GM12878 (cell line): ENCODE measurements at regions not wholly inside any gene's neighbourhood (a gene's known extent, or its start where the extent isn't known, plus 50 kb on each side); places are given as distances from the start of the nearest gene placed in this dataset.

ENCODE experiments used
- ATAC-seq: fragments of 200-7000 bp; cut with Tn5 transposase; 3 replicates; pipeline ENCODE4 v1.9.1; 2020; ENCODE audit warnings: mild to moderate bottlenecking, moderate library complexity
- BruUV-seq: library from RNA; stranded (reverse); fragments of 400-500 nt; replicated peaks from 2 replicates; lab custom pipeline; 2021; lab: Mats Ljungman, UMichigan
- CTCF ChIA-PET: fragments of 300-600 bp; sonication (Branson Sonifier 250); formaldehyde crosslinking; extraction: SDS; loops from one replicate; lab custom pipeline; 2021; ENCODE audit warnings: inconsistent platforms; lab: Yijun Ruan, JAX
- POLR2A ChIA-PET: fragments of 350-600 bp; formaldehyde crosslinking; extraction: SDS; loops from one replicate; lab custom pipeline; 2021; ENCODE audit warnings: inconsistent platforms; lab: Charles Lee
- RAD21 ChIA-PET: fragments of 300-600 bp; sonication (Branson Sonifier 250); formaldehyde crosslinking; loops from one replicate; lab custom pipeline; 2023; ENCODE audit warnings: antibody characterized with exemption; ENCODE audit not compliant: unreplicated experiment; lab: Charles Lee
- SMC1A ChIA-PET: fragments of 300-600 bp; sonication (Branson Sonifier 250); formaldehyde crosslinking; loops from one replicate; lab custom pipeline; 2023; ENCODE audit not compliant: unreplicated experiment, uncharacterized antibody; lab: Charles Lee
- DNase-seq: peaks from one replicate; pipeline ENCODE4 v3.0.0-alpha.2; 2011; ENCODE audit warnings: low read depth, low spot score
- FAIRE-seq: peaks from 3 replicates; lab custom pipeline; 2011; peaks lifted over from hg19 to GRCh38; lab: Jason Lieb, UNC
- H2AFZ ChIP-seq: 2 replicates; pipeline ENCODE4 v1.6.0; 2011; ENCODE audit warnings: low read depth, low read length, control low read depth; ENCODE audit not compliant: control insufficient read depth
- H3K27ac ChIP-seq: 2 replicates; pipeline ENCODE4 v1.5.1; 2011; ENCODE audit warnings: control low read depth; ENCODE audit not compliant: control insufficient read depth, insufficient read depth
- H3K27me3 ChIP-seq, 2 experiments: replicated peaks in 1 of 2; 2 replicates each; pipeline versions ENCODE4 v1.6.0 to v1.6.1; 2011; ENCODE audit warnings: low read length in 1 of 2; ENCODE audit not compliant: control insufficient read depth in 2 of 2, insufficient read depth in 2 of 2
- H3K36me3 ChIP-seq, 2 experiments: 2 replicates each; pipeline ENCODE4 v1.5.1; 2011; ENCODE audit warnings: low read length in 1 of 2; ENCODE audit not compliant: control insufficient read depth in 2 of 2, insufficient read depth in 2 of 2
- H3K4me1 ChIP-seq: 2 replicates; pipeline ENCODE4 v1.6.1; 2011; ENCODE audit warnings: mild to moderate bottlenecking, low read length, moderate library complexity, mixed read lengths; ENCODE audit not compliant: control insufficient read depth, insufficient read depth
- H3K4me2 ChIP-seq: 2 replicates; pipeline ENCODE4 v1.6.0; 2011; ENCODE audit warnings: control low read depth; ENCODE audit not compliant: control insufficient read depth, insufficient read depth
- H3K4me3 ChIP-seq: fragments of 200-600 bp; sonication (generic); 2 replicates; pipeline ENCODE4 v1.5.1; 2016
- H3K79me2 ChIP-seq: 2 replicates; pipeline ENCODE4 v1.6.0; 2011; ENCODE audit warnings: low read length; ENCODE audit not compliant: control insufficient read depth, insufficient read depth
- H3K9ac ChIP-seq: 2 replicates; pipeline ENCODE4 v1.8.0; 2011; ENCODE audit warnings: low read length, control low read depth, mixed read lengths; ENCODE audit not compliant: control insufficient read depth, insufficient read depth
- H3K9me3 ChIP-seq: replicated peaks from 3 replicates; pipeline ENCODE4 v1.5.1; 2011; ENCODE audit warnings: mild to moderate bottlenecking, low read length; ENCODE audit not compliant: control insufficient read depth, insufficient read depth
- H4K20me1 ChIP-seq: 2 replicates; pipeline ENCODE4 v1.6.0; 2011; ENCODE audit not compliant: control insufficient read depth, insufficient read depth
- CBX3 ChIP-seq: fragments of 200-600 bp; sonication (generic); IDR thresholded peaks from 2 replicates; pipeline ENCODE4 v1.6.1; 2016; ENCODE audit warnings: low read depth, borderline replicate concordance
- CBX5 ChIP-seq: sonication (generic); IDR thresholded peaks from 2 replicates; pipeline ENCODE4 v1.6.1; 2016; ENCODE audit warnings: low read depth, moderate library complexity, mild to moderate bottlenecking, inconsistent platforms
- CHD1 ChIP-seq: IDR thresholded peaks from 2 replicates; pipeline ENCODE4 v1.6.1; 2012; ENCODE audit warnings: low read depth, low read length, improper control_type of control experiment
- CREB1 ChIP-seq: IDR thresholded peaks from 2 replicates; pipeline ENCODE4 v1.6.1; 2012; ENCODE audit warnings: low read depth, mild to moderate bottlenecking, inconsistent platforms
- FOXK2 ChIP-seq: fragments of 450-650 bp; IDR thresholded peaks from 2 replicates; pipeline ENCODE4 v1.6.1; 2017; ENCODE audit warnings: mild to moderate bottlenecking, moderate library complexity
- NFYA ChIP-seq: IDR thresholded peaks from 2 replicates; pipeline ENCODE4 v1.6.1; 2011; ENCODE audit warnings: low read depth, mild to moderate bottlenecking, low read length, improper control_type of control experiment, borderline replicate concordance
- ZNF384 ChIP-seq: IDR thresholded peaks from 2 replicates; pipeline ENCODE4 v1.6.1; 2012; ENCODE audit warnings: low read depth, mild to moderate bottlenecking, low read length, improper control_type of control experiment, borderline replicate concordance
- WGBS: methylation state at CpG from one replicate; pipeline ENCODE4 v1.1.6; 2016; ENCODE audit warnings: low lambda C conversion rate; ENCODE audit not compliant: insufficient replicate concordance, insufficient coverage; ENCODE audit errors: missing lambda C conversion rate; 5-methylcytosine and 5-hydroxymethylcytosine counted together
- in situ Hi-C: fragments of 300-500 bp; cut with MboI; formaldehyde crosslinking; loops from 9 replicates; pipeline ENCODE4 v1.14.3; 2018; ENCODE audit warnings: mixed read lengths
- intact Hi-C: fragments of 100-400 bp; cut with micrococcal nuclease; formaldehyde crosslinking; loops from one replicate; pipeline ENCODE4 v1.14.2; 2022; ENCODE audit not compliant: unreplicated experiment
- TF ChIP-seq, protein P1 (sequence below): fragments of 450-650 bp; IDR thresholded peaks from 2 replicates; pipeline ENCODE4 v1.6.1; 2017; ENCODE audit warnings: antibody characterized with exemption, mild to moderate bottlenecking, moderate library complexity
- TF ChIP-seq, protein P2 (sequence below): fragments of 450-650 bp; IDR thresholded peaks from 2 replicates; pipeline ENCODE4 v1.6.1; 2017; ENCODE audit warnings: mild to moderate bottlenecking, moderate library complexity
- TF ChIP-seq, protein P3 (sequence below): IDR thresholded peaks from 2 replicates; pipeline ENCODE4 v1.6.1; 2011; ENCODE audit warnings: borderline replicate concordance, low read depth, mild to moderate bottlenecking, moderate library complexity, low read length; ENCODE audit not compliant: insufficient read depth, poor library complexity, severe bottlenecking
- TF ChIP-seq, protein P4 (sequence below): fragments of 450-650 bp; IDR thresholded peaks from 2 replicates; pipeline ENCODE4 v1.6.1; 2014; ENCODE audit warnings: mild to moderate bottlenecking

DNA sequence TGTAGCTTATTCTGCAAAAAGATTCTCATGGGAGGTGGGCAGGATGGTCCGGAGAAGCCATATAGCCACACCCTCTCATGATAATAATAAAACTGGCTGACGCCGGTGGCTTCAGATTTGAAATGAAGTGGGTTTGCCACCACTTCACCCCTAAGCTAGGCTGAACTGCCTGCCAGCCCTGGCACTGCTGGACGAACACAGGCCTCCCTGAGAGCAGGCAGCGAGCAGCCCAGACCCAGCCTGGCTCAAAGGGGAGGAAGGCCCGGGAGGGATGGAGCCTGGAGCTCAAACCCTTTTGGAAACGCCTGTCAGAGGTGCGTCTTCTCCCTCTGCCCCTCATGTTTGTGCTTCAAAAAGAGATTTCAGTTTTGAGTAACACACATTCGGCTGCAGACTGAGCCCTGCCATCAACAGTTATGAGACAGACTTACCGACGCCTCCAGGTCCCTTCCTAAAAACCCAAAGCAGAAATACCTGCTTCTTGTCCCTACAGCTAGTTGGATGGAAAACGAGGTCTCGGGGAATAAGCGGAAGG is 71.1 kb upstream of the HPCAL1 start:
- no TSS peak for BruUV-seq
- no peaks in the 10 kb centered on the region for H3K36me3 ChIP-seq
- H3K9ac ChIP-seq: no peak overlapping the region
- in situ Hi-C loops: no loop called here
- no peaks in the 10 kb centered on the region for H4K20me1 ChIP-seq
- H3K27me3 ChIP-seq: peaks cover 0 to 3% of the 10 kb centered on the region in 2 experiments; a peak in 1 of 4 replicates
- TF ChIP-seq, protein P1, sequence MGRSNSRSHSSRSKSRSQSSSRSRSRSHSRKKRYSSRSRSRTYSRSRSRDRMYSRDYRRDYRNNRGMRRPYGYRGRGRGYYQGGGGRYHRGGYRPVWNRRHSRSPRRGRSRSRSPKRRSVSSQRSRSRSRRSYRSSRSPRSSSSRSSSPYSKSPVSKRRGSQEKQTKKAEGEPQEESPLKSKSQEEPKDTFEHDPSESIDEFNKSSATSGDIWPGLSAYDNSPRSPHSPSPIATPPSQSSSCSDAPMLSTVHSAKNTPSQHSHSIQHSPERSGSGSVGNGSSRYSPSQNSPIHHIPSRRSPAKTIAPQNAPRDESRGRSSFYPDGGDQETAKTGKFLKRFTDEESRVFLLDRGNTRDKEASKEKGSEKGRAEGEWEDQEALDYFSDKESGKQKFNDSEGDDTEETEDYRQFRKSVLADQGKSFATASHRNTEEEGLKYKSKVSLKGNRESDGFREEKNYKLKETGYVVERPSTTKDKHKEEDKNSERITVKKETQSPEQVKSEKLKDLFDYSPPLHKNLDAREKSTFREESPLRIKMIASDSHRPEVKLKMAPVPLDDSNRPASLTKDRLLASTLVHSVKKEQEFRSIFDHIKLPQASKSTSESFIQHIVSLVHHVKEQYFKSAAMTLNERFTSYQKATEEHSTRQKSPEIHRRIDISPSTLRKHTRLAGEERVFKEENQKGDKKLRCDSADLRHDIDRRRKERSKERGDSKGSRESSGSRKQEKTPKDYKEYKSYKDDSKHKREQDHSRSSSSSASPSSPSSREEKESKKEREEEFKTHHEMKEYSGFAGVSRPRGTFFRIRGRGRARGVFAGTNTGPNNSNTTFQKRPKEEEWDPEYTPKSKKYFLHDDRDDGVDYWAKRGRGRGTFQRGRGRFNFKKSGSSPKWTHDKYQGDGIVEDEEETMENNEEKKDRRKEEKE: no peak
- TF ChIP-seq CBX5 (no peak), CBX3 (no peak), FOXK2 (no peak), CREB1 (no peak), ZNF384 (no peak), CHD1 (no peak), NFYA (no peak)
- TF ChIP-seq, protein P2, sequence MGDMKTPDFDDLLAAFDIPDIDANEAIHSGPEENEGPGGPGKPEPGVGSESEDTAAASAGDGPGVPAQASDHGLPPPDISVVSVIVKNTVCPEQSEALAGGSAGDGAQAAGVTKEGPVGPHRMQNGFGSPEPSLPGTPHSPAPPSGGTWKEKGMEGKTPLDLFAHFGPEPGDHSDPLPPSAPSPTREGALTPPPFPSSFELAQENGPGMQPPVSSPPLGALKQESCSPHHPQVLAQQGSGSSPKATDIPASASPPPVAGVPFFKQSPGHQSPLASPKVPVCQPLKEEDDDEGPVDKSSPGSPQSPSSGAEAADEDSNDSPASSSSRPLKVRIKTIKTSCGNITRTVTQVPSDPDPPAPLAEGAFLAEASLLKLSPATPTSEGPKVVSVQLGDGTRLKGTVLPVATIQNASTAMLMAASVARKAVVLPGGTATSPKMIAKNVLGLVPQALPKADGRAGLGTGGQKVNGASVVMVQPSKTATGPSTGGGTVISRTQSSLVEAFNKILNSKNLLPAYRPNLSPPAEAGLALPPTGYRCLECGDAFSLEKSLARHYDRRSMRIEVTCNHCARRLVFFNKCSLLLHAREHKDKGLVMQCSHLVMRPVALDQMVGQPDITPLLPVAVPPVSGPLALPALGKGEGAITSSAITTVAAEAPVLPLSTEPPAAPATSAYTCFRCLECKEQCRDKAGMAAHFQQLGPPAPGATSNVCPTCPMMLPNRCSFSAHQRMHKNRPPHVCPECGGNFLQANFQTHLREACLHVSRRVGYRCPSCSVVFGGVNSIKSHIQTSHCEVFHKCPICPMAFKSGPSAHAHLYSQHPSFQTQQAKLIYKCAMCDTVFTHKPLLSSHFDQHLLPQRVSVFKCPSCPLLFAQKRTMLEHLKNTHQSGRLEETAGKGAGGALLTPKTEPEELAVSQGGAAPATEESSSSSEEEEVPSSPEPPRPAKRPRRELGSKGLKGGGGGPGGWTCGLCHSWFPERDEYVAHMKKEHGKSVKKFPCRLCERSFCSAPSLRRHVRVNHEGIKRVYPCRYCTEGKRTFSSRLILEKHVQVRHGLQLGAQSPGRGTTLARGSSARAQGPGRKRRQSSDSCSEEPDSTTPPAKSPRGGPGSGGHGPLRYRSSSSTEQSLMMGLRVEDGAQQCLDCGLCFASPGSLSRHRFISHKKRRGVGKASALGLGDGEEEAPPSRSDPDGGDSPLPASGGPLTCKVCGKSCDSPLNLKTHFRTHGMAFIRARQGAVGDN: no peak
- TF ChIP-seq, protein P3, sequence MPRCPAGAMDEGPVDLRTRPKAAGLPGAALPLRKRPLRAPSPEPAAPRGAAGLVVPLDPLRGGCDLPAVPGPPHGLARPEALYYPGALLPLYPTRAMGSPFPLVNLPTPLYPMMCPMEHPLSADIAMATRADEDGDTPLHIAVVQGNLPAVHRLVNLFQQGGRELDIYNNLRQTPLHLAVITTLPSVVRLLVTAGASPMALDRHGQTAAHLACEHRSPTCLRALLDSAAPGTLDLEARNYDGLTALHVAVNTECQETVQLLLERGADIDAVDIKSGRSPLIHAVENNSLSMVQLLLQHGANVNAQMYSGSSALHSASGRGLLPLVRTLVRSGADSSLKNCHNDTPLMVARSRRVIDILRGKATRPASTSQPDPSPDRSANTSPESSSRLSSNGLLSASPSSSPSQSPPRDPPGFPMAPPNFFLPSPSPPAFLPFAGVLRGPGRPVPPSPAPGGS: no peak
- TF ChIP-seq, protein P4, sequence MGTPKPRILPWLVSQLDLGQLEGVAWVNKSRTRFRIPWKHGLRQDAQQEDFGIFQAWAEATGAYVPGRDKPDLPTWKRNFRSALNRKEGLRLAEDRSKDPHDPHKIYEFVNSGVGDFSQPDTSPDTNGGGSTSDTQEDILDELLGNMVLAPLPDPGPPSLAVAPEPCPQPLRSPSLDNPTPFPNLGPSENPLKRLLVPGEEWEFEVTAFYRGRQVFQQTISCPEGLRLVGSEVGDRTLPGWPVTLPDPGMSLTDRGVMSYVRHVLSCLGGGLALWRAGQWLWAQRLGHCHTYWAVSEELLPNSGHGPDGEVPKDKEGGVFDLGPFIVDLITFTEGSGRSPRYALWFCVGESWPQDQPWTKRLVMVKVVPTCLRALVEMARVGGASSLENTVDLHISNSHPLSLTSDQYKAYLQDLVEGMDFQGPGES: no peak
- ATAC-seq (no peak), FAIRE-seq (no peak), DNase-seq (no peak)
- no peak overlapping the region for H3K4me3 ChIP-seq
- SMC1A ChIA-PET: interaction anchor here (1.2 kb wide), 1 partner anchor 203 kb away, joined by 3 read pairs; no protein-coding TSS in a partner anchor
- 12% methylated on average over 14 of the region's 14 CpGs for WGBS
- RAD21 ChIA-PET: interaction anchor here (1.4 kb wide), 1 partner anchor 203 kb away, joined by 4 read pairs; no protein-coding TSS in a partner anchor
- POLR2A ChIA-PET: no interaction called here
- intact Hi-C loops: no loop called here
- H3K4me2 ChIP-seq: no peak overlapping the region
- H3K79me2 ChIP-seq: no peaks in the 10 kb centered on the region
- CTCF ChIA-PET: interaction anchor here (0.6 kb wide), 1 partner anchor 841 kb away, joined by 3 read pairs; no protein-coding TSS in a partner anchor
- no peaks in the 10 kb centered on the region for H3K4me1 ChIP-seq
- no peak overlapping the region for H3K27ac ChIP-seq
- H2AFZ ChIP-seq: no peak overlapping the region
- H3K9me3 ChIP-seq: no peaks in the 10 kb centered on the region
